Lower leg skin (tissue), 3 donors: ENCODE measurements at regions not wholly inside any gene's neighbourhood (a gene's known extent, or its start where the extent isn't known, plus 50 kb on each side); places are given as distances from the start of the nearest gene placed in this dataset.

Experiments used
- POLR2A ChIP-seq, 2 donors: fragments of 450-650 bp; IDR thresholded peaks; one replicate each; pipeline ENCODE4 v1.6.1; 2016 to 2017; ENCODE audit warnings: antibody characterized with exemption in 2 of 2, mild to moderate bottlenecking in 1 of 2, moderate library complexity in 1 of 2
- TF ChIP-seq, protein P1 (sequence below), 3 donors: fragments of 450-650 bp; IDR thresholded peaks; one replicate each; pipeline ENCODE4 v1.5.1; 2016; ENCODE audit warnings: antibody characterized with exemption in 3 of 3, mild to moderate bottlenecking in 3 of 3, moderate library complexity in 2 of 3

DNA sequence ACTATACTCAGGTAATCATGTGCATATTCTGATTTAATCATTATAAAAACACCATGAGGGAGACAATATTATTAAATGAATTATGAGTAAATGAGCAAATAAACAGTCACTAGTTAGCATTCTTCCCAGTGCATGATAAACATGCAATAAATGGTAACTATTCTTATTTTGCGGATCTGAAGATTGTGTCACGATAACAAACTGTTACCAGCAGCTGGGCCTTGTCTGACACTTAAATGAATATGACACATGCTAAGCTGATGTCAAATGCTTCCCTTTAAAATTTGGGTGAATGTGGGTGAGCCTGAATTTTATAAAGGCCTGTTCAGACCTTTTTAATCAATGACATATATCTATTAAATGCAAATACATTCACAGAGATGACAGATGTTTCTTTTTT is 68.2 kb upstream of the KIT start:
- no peak for TF ChIP-seq POLR2A (IDR thresholded peaks at IDR 0.05)
- TF ChIP-seq, protein P1, sequence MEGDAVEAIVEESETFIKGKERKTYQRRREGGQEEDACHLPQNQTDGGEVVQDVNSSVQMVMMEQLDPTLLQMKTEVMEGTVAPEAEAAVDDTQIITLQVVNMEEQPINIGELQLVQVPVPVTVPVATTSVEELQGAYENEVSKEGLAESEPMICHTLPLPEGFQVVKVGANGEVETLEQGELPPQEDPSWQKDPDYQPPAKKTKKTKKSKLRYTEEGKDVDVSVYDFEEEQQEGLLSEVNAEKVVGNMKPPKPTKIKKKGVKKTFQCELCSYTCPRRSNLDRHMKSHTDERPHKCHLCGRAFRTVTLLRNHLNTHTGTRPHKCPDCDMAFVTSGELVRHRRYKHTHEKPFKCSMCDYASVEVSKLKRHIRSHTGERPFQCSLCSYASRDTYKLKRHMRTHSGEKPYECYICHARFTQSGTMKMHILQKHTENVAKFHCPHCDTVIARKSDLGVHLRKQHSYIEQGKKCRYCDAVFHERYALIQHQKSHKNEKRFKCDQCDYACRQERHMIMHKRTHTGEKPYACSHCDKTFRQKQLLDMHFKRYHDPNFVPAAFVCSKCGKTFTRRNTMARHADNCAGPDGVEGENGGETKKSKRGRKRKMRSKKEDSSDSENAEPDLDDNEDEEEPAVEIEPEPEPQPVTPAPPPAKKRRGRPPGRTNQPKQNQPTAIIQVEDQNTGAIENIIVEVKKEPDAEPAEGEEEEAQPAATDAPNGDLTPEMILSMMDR (IDR thresholded peaks at IDR 0.05): no peak
